ENCODE measurements at regions not wholly inside any gene's neighbourhood (a gene's known extent, or its start where the extent isn't known, plus 50 kb on each side); places are given as distances from the start of the nearest gene placed in this dataset.

DNA sequence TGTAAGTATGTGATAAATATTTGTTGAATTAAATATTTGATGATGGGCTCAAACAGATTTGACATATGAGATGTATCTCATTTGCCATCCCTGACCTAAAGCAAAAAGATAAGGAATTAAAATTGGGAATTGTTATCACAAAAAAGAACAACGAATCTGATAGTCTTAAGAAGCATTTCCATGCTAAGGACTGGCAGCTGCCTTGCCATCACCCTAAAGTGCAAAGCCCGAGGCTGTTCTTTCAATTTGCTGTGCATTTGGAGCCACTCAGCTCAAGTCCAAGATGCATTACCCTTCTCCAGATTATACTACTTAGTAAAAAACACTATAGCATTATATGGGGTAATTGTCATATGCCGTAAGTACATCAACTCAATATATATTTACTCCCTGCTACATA, 618.3 kb upstream of the CLINT1 start:
- TF ChIP-seq CTCF (conservative IDR thresholded peaks at IDR 0.05; ENCODE audit: low read length) (no peak), EZH2phosphoT487 (IDR thresholded peaks at IDR 0.05; ENCODE audit: borderline replicate concordance, low read depth, low read length) (no peak)
